Adrenal gland (tissue), 5 donors: ENCODE measurements at regions not wholly inside any gene's neighbourhood (a gene's known extent, or its start where the extent isn't known, plus 50 kb on each side); places are given as distances from the start of the nearest gene placed in this dataset.

ENCODE experiments used
- CTCF ChIP-seq, 6 experiments: fragments of 450-650 bp in 4 of 6; fragments of 200-600 bp in 2 of 6; sonication (generic) in 1 of 6; IDR thresholded peaks; 1 replicate in 5 of 6; 2 replicates in 1 of 6; pipeline versions ENCODE4 v1.5.1 to v1.8.0; 2016 to 2021; ENCODE audit warnings: antibody characterized with exemption in 6 of 6, mild to moderate bottlenecking in 2 of 6, moderate library complexity in 1 of 6
- POLR2A ChIP-seq, 2 donors: fragments of 450-650 bp; IDR thresholded peaks; one replicate each; pipeline ENCODE4 v1.6.1; 2017; ENCODE audit warnings: antibody characterized with exemption in 2 of 2, mild to moderate bottlenecking in 2 of 2, moderate library complexity in 1 of 2
- donor health status: DM: no; HTN: no; CAD: no.

GRCh38 chr2:66202586-66202985 lies 232.3 kb upstream of the MEIS1 start:
- TF ChIP-seq POLR2A (IDR thresholded peaks at IDR 0.05) = no peak
- TF ChIP-seq CTCF (IDR thresholded peaks at IDR 0.05) = no peak
